Stomach (tissue), 4 donors: ENCODE measurements at regions not wholly inside any gene's neighbourhood (a gene's known extent, or its start where the extent isn't known, plus 50 kb on each side); places are given as distances from the start of the nearest gene placed in this dataset.

Source experiments
- POLR2AphosphoS5 ChIP-seq, 3 donors: sonication (generic); formaldehyde crosslinking; IDR thresholded peaks; one replicate each; pipeline ENCODE4 v1.6.1; 2016; ENCODE audit warnings: antibody characterized with exemption in 3 of 3
- TF ChIP-seq, protein P1 (sequence below), 7 experiments: fragments of 450-650 bp in 4 of 7; fragments of 200-600 bp in 3 of 7; sonication (generic) in 3 of 7; IDR thresholded peaks; one replicate each; pipeline ENCODE4 v1.5.1; 2016 to 2019; ENCODE audit warnings: antibody characterized with exemption in 7 of 7, control low read depth in 2 of 7, mild to moderate bottlenecking in 1 of 7

GRCh38 chr21:22691658-22692057, 1693.4 kb downstream of the NCAM2 start:
- TF ChIP-seq, protein P1, sequence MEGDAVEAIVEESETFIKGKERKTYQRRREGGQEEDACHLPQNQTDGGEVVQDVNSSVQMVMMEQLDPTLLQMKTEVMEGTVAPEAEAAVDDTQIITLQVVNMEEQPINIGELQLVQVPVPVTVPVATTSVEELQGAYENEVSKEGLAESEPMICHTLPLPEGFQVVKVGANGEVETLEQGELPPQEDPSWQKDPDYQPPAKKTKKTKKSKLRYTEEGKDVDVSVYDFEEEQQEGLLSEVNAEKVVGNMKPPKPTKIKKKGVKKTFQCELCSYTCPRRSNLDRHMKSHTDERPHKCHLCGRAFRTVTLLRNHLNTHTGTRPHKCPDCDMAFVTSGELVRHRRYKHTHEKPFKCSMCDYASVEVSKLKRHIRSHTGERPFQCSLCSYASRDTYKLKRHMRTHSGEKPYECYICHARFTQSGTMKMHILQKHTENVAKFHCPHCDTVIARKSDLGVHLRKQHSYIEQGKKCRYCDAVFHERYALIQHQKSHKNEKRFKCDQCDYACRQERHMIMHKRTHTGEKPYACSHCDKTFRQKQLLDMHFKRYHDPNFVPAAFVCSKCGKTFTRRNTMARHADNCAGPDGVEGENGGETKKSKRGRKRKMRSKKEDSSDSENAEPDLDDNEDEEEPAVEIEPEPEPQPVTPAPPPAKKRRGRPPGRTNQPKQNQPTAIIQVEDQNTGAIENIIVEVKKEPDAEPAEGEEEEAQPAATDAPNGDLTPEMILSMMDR (IDR thresholded peaks at IDR 0.05): no peak
- no peak for TF ChIP-seq POLR2AphosphoS5 (IDR thresholded peaks at IDR 0.05)
